Right atrium auricular region (tissue), 2 donors: ENCODE measurements at regions not wholly inside any gene's neighbourhood (a gene's known extent, or its start where the extent isn't known, plus 50 kb on each side); places are given as distances from the start of the nearest gene placed in this dataset.
"Not testable (repeated sequence)": the region's sequence is repeated elsewhere in the genome, so short reads cannot be mapped to it uniquely, and the experiment has no call there.

ENCODE experiments used
- DNase-seq: peaks from one replicate; pipeline ENCODE4 v3.0.0-alpha.2; 2019; ENCODE audit warnings: low spot score
- H3K27ac ChIP-seq, 2 donors: fragments of 200-600 bp; sonication (generic); 1 replicate in 1 of 2; 2 replicates in 1 of 2; pipeline ENCODE4 v1.5.1; 2016 to 2019
- H3K27me3 ChIP-seq, 2 donors: fragments of 200-600 bp; sonication (generic); one replicate each; pipeline versions ENCODE4 v1.5.1 to v1.6.0; 2017 to 2019
- H3K36me3 ChIP-seq: fragments of 200-600 bp; sonication (generic); one replicate; pipeline ENCODE4 v1.5.1; 2016
- H3K4me1 ChIP-seq, 2 donors: fragments of 200-600 bp; sonication (generic); one replicate each; pipeline versions ENCODE4 v1.5.1 to v1.6.0; 2017 to 2019
- H3K4me3 ChIP-seq, 2 donors: fragments of 200-600 bp; sonication (generic); 1 replicate in 1 of 2; 2 replicates in 1 of 2; pipeline ENCODE4 v1.5.1; 2017 to 2019; ENCODE audit warnings: mild to moderate bottlenecking in 1 of 2, moderate library complexity in 1 of 2
- H3K9me3 ChIP-seq, 2 donors: fragments of 200-600 bp; sonication (generic); one replicate each; pipeline ENCODE4 v1.5.1; 2019
- TF ChIP-seq, protein P1 (sequence below), 2 donors: fragments of 200-600 bp; sonication (generic); IDR thresholded peaks; one replicate each; pipeline ENCODE4 v1.5.1; 2019; ENCODE audit warnings: antibody characterized with exemption in 2 of 2

DNA sequence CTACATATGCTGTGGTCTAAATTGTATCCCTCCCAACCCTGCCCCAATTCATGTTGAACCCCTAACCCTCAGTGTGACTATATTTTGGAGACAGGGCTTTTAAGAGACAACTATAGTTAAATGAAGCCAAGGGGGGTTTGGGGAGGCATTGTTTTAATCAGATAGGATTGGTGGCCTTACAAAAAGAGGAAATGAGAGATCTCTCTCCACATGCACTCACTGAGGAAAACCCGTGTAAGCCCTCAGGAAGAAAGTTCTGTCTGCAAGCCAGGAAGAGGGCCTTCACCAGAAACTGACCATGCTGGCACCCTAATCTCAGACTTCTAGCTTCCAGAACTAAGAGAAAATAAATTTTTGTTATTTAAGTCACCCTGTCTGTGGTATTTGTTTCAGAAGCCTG, 276.7 kb downstream of the KIF20B start:
- TF ChIP-seq, protein P1, sequence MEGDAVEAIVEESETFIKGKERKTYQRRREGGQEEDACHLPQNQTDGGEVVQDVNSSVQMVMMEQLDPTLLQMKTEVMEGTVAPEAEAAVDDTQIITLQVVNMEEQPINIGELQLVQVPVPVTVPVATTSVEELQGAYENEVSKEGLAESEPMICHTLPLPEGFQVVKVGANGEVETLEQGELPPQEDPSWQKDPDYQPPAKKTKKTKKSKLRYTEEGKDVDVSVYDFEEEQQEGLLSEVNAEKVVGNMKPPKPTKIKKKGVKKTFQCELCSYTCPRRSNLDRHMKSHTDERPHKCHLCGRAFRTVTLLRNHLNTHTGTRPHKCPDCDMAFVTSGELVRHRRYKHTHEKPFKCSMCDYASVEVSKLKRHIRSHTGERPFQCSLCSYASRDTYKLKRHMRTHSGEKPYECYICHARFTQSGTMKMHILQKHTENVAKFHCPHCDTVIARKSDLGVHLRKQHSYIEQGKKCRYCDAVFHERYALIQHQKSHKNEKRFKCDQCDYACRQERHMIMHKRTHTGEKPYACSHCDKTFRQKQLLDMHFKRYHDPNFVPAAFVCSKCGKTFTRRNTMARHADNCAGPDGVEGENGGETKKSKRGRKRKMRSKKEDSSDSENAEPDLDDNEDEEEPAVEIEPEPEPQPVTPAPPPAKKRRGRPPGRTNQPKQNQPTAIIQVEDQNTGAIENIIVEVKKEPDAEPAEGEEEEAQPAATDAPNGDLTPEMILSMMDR (IDR thresholded peaks at IDR 0.05): no peak

DNA sequence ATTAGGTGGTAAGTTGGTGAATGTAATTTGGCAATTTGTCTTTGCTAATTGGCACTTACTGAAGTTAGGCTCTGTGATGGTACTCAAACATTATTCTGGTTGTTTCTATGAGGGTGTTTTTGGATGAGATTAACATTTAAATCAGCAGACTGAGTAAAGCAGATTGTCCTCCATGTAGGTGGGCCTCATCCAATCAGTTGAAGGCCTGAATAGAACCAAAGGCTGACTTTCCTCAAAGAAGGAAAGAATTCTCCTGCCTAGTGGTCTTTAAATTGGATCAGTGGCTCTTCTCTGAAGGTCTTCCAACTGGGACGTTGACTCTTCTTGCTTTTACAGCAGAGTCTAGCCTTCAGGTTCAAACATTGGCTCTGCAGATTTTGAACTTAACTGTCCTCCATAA, 278.3 kb downstream of the KIF20B start:
- H3K27ac ChIP-seq: no peak overlapping the region
- no peaks in the 10 kb centered on the region for H3K36me3 ChIP-seq
- TF ChIP-seq, protein P1 (IDR thresholded peaks at IDR 0.05): no peak
- no peak for DNase-seq
- H3K4me1 ChIP-seq: no peaks in the 10 kb centered on the region
- no peak overlapping the region for H3K4me3 ChIP-seq
- no peaks in the 10 kb centered on the region for H3K9me3 ChIP-seq
- no peaks in the 10 kb centered on the region for H3K27me3 ChIP-seq

More for the DNA sequence above, 276.7 kb downstream of the KIF20B start:
- H3K27ac ChIP-seq: no peak overlapping the region
- no peaks in the 10 kb centered on the region for H3K27me3 ChIP-seq
- H3K36me3 ChIP-seq: no peaks in the 10 kb centered on the region
- DNase-seq: no peak
- H3K9me3 ChIP-seq: no peaks in the 10 kb centered on the region
- no peak overlapping the region for H3K4me3 ChIP-seq
- no peaks in the 10 kb centered on the region for H3K4me1 ChIP-seq

DNA sequence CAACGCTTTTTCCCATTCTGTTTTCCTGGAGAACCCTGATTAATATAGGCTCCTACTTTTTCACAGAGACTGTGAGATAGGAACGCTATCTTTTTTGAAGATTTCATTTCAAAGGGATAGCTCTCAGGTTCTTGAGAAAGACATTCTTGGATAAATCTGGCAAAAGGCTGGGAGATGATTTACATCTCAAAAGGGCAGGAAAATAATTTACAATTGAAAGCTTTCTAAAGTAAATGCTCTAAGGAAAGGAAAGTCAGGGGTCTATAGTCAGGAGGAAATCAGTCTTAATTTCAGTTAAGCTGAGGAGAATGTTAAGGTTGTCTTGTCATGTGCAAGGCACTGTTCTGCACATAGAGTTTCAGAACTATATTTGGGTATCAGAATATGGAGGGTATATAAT, 278.8 kb downstream of the KIF20B start:
- Histone ChIP-seq H3K27ac (no peak overlapping the region), H3K36me3 (no peaks in the 10 kb centered on the region), H3K9me3 (no peaks in the 10 kb centered on the region), H3K4me3 (no peak overlapping the region), H3K27me3 (no peaks in the 10 kb centered on the region), H3K4me1 (no peaks in the 10 kb centered on the region)
- TF ChIP-seq, protein P1 (IDR thresholded peaks at IDR 0.05): no peak
- no peak for DNase-seq

DNA sequence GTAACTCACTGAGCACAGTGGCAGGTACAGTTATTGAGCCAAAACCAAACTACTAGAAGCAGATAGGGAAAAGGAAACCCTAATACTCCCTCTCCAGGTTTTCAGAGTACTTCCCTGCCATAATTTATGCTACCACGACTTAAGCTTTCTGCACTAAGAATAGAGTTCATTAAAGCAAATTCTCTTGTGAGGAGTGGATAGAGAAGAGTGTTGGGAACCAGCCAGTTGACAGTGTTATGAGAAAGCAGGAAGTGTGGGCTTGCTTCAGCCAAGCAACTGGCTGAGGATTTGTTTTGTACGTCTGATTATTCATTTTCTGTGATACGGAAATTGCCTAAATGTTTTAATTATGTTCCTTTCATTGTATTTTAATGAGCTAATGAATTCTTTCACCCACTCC, 280.5 kb downstream of the KIF20B start:
- Histone ChIP-seq H3K27ac (no peak overlapping the region), H3K4me1 (no peaks in the 10 kb centered on the region), H3K9me3 (no peaks in the 10 kb centered on the region), H3K27me3 (no peaks in the 10 kb centered on the region), H3K36me3 (no peaks in the 10 kb centered on the region), H3K4me3 (no peak overlapping the region)
- DNase-seq: no peak
- TF ChIP-seq, protein P1 (IDR thresholded peaks at IDR 0.05): no peak

DNA sequence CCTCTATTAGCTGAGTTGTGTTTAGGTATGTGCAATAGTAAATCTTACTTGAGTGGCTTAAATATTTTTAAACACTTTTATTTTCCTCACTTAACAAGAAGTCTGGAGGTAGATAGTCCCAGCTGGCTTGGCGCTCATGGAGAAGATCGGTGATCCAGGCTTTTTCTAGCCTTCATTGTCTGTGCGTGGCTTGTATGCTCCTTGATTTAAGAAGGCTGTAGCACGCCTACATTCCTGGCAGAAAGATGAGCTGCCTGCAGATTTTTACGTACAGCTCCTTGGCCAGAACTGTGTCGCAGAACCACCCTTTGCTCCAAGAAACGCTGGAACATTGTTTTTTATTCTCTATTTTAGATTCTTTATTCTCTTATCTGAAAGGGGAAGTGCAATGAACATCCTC, 284.1 kb downstream of the KIF20B start:
- Histone ChIP-seq H3K4me1 (no peaks in the 10 kb centered on the region), H3K4me3 (no peak overlapping the region), H3K36me3 (no peaks in the 10 kb centered on the region), H3K9me3 (no peaks in the 10 kb centered on the region), H3K27ac (no peak overlapping the region), H3K27me3 (no peaks in the 10 kb centered on the region)
- no peak for DNase-seq
- TF ChIP-seq, protein P1 (IDR thresholded peaks at IDR 0.05): no peak

DNA sequence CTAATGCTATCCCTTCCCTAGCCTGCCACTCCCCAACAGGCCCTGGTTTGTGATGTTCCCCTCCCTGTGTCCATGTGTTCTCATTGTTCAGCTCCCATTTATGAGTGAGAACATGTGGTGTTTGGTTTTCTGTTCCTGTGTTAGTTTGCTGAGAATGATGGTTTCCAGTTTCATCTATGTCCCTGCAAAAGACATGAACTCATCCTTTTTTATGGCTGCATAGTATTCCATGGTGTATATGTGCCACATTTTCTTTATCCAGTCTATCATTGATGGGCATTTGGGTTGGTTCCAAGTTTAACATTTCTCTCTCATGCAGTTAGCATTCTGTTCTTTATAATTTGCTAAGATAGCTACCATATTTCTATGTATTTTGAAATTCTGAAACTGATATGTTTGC, 287.0 kb downstream of the KIF20B start:
- H3K4me3 ChIP-seq, H3K9me3 ChIP-seq, H3K27me3 ChIP-seq, DNase-seq, H3K4me1 ChIP-seq, H3K36me3 ChIP-seq, H3K27ac ChIP-seq: not testable (repeated sequence)
